CD4-positive, alpha-beta T cell (primary cell): ENCODE measurements at regions not wholly inside any gene's neighbourhood (a gene's known extent, or its start where the extent isn't known, plus 50 kb on each side); places are given as distances from the start of the nearest gene placed in this dataset.

Experiments used
- ATAC-seq: fragments of 200-7000 bp; cut with Tn5 transposase; one replicate; pipeline ENCODE4 v1.10.0; 2022; ENCODE audit warnings: mild to moderate bottlenecking; ENCODE audit not compliant: poor library complexity
- CTCF ChIA-PET: fragments of 350-600 bp; sonication (Branson Sonifier 250); formaldehyde crosslinking; loops from one replicate; lab custom pipeline; 2021; ENCODE audit warnings: antibody characterized with exemption, inconsistent platforms; lab: Charles Lee
- POLR2A ChIA-PET: fragments of 350-600 bp; sonication (Branson Sonifier 250); formaldehyde crosslinking; loops from one replicate; lab custom pipeline; 2021; ENCODE audit warnings: antibody characterized with exemption, inconsistent platforms; lab: Charles Lee
- DNase-seq, 14 experiments: peaks; one replicate each; pipeline ENCODE4 v3.0.0-alpha.2; 2013 to 2020; ENCODE audit warnings: mixed read lengths in 2 of 14
- H3K27ac ChIP-seq, 2 donors: one replicate each; pipeline versions ENCODE4 v1.5.1 to v1.7.0; 2013; ENCODE audit warnings: low read length in 2 of 2, low read depth in 1 of 2, mild to moderate bottlenecking in 1 of 2
- H3K27me3 ChIP-seq, 2 experiments: 1 replicate in 1 of 2; 2 replicates in 1 of 2; pipeline versions ENCODE4 v1.6.1 to v1.7.0; 2013; ENCODE audit warnings: low read length in 2 of 2, control low read depth in 1 of 2, mild to moderate bottlenecking in 1 of 2, moderate library complexity in 1 of 2; ENCODE audit not compliant: insufficient read depth in 2 of 2, control insufficient read depth in 1 of 2
- H3K36me3 ChIP-seq: one replicate; pipeline ENCODE4 v1.6.1; 2013; ENCODE audit warnings: low read length, control low read depth; ENCODE audit not compliant: insufficient read depth
- H3K4me1 ChIP-seq: one replicate; pipeline ENCODE4 v1.6.1; 2013; ENCODE audit warnings: low read length, control low read depth; ENCODE audit not compliant: insufficient read depth
- H3K4me3 ChIP-seq: one replicate; pipeline ENCODE4 v1.5.1; 2013; ENCODE audit warnings: mild to moderate bottlenecking, low read length, moderate library complexity
- H3K9me3 ChIP-seq, 2 experiments: 1 replicate in 1 of 2; 2 replicates in 1 of 2; pipeline versions ENCODE4 v1.6.1 to v1.7.0; 2013; ENCODE audit warnings: low read length in 2 of 2, mild to moderate bottlenecking in 2 of 2, control low read depth in 1 of 2, moderate library complexity in 1 of 2; ENCODE audit not compliant: control insufficient read depth in 1 of 2, insufficient read depth in 1 of 2
- H3K27ac Mint-ChIP-seq: one replicate; pipeline ENCODE4 v1.8.0; 2020; ENCODE audit warnings: mixed read lengths
- H3K27me3 Mint-ChIP-seq: one replicate; pipeline ENCODE4 v1.8.0; 2021; ENCODE audit warnings: mixed read lengths
- H3K36me3 Mint-ChIP-seq: one replicate; pipeline ENCODE4 v1.8.0; 2021; ENCODE audit warnings: low read depth, mixed read lengths
- H3K4me1 Mint-ChIP-seq: one replicate; pipeline ENCODE4 v1.8.0; 2021; ENCODE audit warnings: low read depth, mixed read lengths
- H3K4me3 Mint-ChIP-seq: one replicate; pipeline ENCODE4 v1.8.0; 2020; ENCODE audit warnings: mild to moderate bottlenecking, mixed read lengths
- H3K9me3 Mint-ChIP-seq: one replicate; pipeline ENCODE4 v1.8.0; 2020; ENCODE audit warnings: mixed read lengths
- CTCF ChIP-seq: fragments of 200-600 bp; IDR thresholded peaks from one replicate; pipeline ENCODE4 v1.8.0; 2022; ENCODE audit warnings: antibody characterized with exemption, mild to moderate bottlenecking
- intact Hi-C, 2 experiments: fragments of 100-400 bp; cut with DNase I in 1 of 2; cut with micrococcal nuclease in 1 of 2; formaldehyde crosslinking; loops; one replicate each; pipeline versions ENCODE4 v1.15.1 to v1.9.0; 2023 to 2025; cut with DNase I, micrococcal nuclease

- Histone ChIP-seq H3K9me3 (no peaks in the 10 kb centered on the region), H3K4me1 (peaks cover 13% of the 10 kb centered on the region), H3K27ac (no peak overlapping the region), H3K4me3 (no peak overlapping the region), H3K27me3 (no peaks in the 10 kb centered on the region), H3K36me3 (no peaks in the 10 kb centered on the region)
- TF ChIP-seq CTCF, result no peak
- H3K36me3 Mint-ChIP-seq, result no peaks in the 10 kb centered on the region
- peaks cover 19% of the 10 kb centered on the region for H3K4me1 Mint-ChIP-seq
- ChIA-PET CTCF (no interaction called here), POLR2A (no interaction called here)
- H3K27me3 Mint-ChIP-seq, result no peaks in the 10 kb centered on the region
- H3K9me3 Mint-ChIP-seq, result no peaks in the 10 kb centered on the region
- no peak overlapping the region for H3K4me3 Mint-ChIP-seq
- intact Hi-C loops, result no loop called here
- no peak overlapping the region for H3K27ac Mint-ChIP-seq
- ATAC-seq, result no peak
- DNase-seq, result no peak
Observed at GRCh38 chr3:186411994-186412393, 50.0 kb upstream of the DGKG start.
